GM12878 (cell line): ENCODE measurements at regions not wholly inside any gene's neighbourhood (a gene's known extent, or its start where the extent isn't known, plus 50 kb on each side); places are given as distances from the start of the nearest gene placed in this dataset.

Experiments used
- ATF7 ChIP-seq: fragments of 450-650 bp; IDR thresholded peaks from 2 replicates; pipeline ENCODE4 v1.6.1; 2016; ENCODE audit warnings: low read depth, mild to moderate bottlenecking
- BHLHE40 ChIP-seq, 2 experiments: fragments of 450-650 bp in 1 of 2; IDR thresholded peaks; 2 replicates each; pipeline ENCODE4 v1.6.1; 2011 to 2017; ENCODE audit warnings: low read depth in 2 of 2, borderline replicate concordance in 1 of 2, improper control_type of control experiment in 1 of 2, low read length in 1 of 2, mild to moderate bottlenecking in 1 of 2
- BRCA1 ChIP-seq: IDR thresholded peaks from 2 replicates; pipeline ENCODE4 v1.6.1; 2011; ENCODE audit warnings: low read depth, low read length, improper control_type of control experiment
- CUX1 ChIP-seq: IDR thresholded peaks from 2 replicates; pipeline ENCODE4 v1.6.1; 2012; ENCODE audit warnings: improper control_type of control experiment, low read depth, low read length; ENCODE audit not compliant: insufficient replicate concordance
- ESRRA ChIP-seq: IDR thresholded peaks from 2 replicates; pipeline ENCODE4 v1.6.1; 2012; ENCODE audit warnings: mild to moderate bottlenecking, low read length, improper control_type of control experiment
- EZH2 ChIP-seq: IDR thresholded peaks from 2 replicates; pipeline ENCODE4 v1.6.1; 2012; ENCODE audit warnings: low read depth, mild to moderate bottlenecking, control low read depth, inconsistent platforms, low read length, borderline replicate concordance; ENCODE audit not compliant: control insufficient read depth
- MEF2A ChIP-seq: IDR thresholded peaks from 2 replicates; pipeline ENCODE4 v1.6.1; 2011; ENCODE audit warnings: low read depth, mild to moderate bottlenecking, low read length, moderate library complexity; ENCODE audit not compliant: insufficient read depth
- MYB ChIP-seq: fragments of 150-350 bp; IDR thresholded peaks from 2 replicates; pipeline ENCODE4 v1.6.1; 2014; ENCODE audit warnings: mild to moderate bottlenecking, low read depth, low read length, borderline replicate concordance
- NR2F1 ChIP-seq: fragments of 450-650 bp; conservative IDR thresholded peaks from 2 replicates; pipeline ENCODE4 v1.6.1; 2017; ENCODE audit warnings: mild to moderate bottlenecking
- POLR2A ChIP-seq: IDR thresholded peaks from 2 replicates; pipeline ENCODE4 v1.6.1; 2011; ENCODE audit warnings: low read depth, mild to moderate bottlenecking, low read length
- RUNX3 ChIP-seq: IDR thresholded peaks from 2 replicates; pipeline ENCODE4 v1.6.1; 2012; ENCODE audit warnings: low read length, inconsistent platforms
- SIN3A ChIP-seq: IDR thresholded peaks from 2 replicates; pipeline ENCODE4 v1.6.1; 2012; ENCODE audit warnings: low read depth, low read length, improper control_type of control experiment
- SMAD1 ChIP-seq: fragments of 450-650 bp; IDR thresholded peaks from 2 replicates; pipeline ENCODE4 v1.6.1; 2018; ENCODE audit warnings: mild to moderate bottlenecking, low read depth; ENCODE audit not compliant: partially characterized antibody
- SMARCA5 ChIP-seq: fragments of 450-650 bp; IDR thresholded peaks from 2 replicates; pipeline ENCODE4 v1.6.1; 2017; ENCODE audit warnings: mild to moderate bottlenecking
- SREBF1 ChIP-seq: IDR thresholded peaks from 2 replicates; pipeline ENCODE4 v1.6.1; 2012; ENCODE audit warnings: mild to moderate bottlenecking, low read length
- SRF ChIP-seq, 2 experiments: IDR thresholded peaks; 2 replicates each; pipeline ENCODE4 v1.6.1; 2011; ENCODE audit warnings: low read depth in 2 of 2, low read length in 2 of 2, mild to moderate bottlenecking in 1 of 2, moderate library complexity in 1 of 2
- SUPT20H ChIP-seq: IDR thresholded peaks from 2 replicates; pipeline ENCODE4 v1.6.1; 2011; ENCODE audit warnings: low read depth, mild to moderate bottlenecking, low read length, moderate library complexity, borderline replicate concordance; ENCODE audit not compliant: control insufficient read depth
- SUZ12 ChIP-seq: fragments of 200-600 bp; sonication (generic); IDR thresholded peaks from one replicate; pipeline ENCODE4 v1.6.1; 2018; ENCODE audit warnings: antibody characterized with exemption, mild to moderate bottlenecking; ENCODE audit not compliant: unreplicated experiment
- WRNIP1 ChIP-seq: IDR thresholded peaks from 2 replicates; pipeline ENCODE4 v1.6.1; 2011; ENCODE audit warnings: low read depth, low read length, improper control_type of control experiment, borderline replicate concordance
- TF ChIP-seq, protein P1 (sequence below): fragments of 450-650 bp; IDR thresholded peaks from 2 replicates; pipeline ENCODE4 v1.6.1; 2017; ENCODE audit warnings: mild to moderate bottlenecking, low read depth, inconsistent platforms; ENCODE audit not compliant: poor library complexity, severe bottlenecking
- TF ChIP-seq, protein P2 (sequence below): fragments of 450-650 bp; IDR thresholded peaks from 2 replicates; pipeline ENCODE4 v1.6.1; 2017; ENCODE audit warnings: low read depth, mild to moderate bottlenecking, moderate library complexity

DNA sequence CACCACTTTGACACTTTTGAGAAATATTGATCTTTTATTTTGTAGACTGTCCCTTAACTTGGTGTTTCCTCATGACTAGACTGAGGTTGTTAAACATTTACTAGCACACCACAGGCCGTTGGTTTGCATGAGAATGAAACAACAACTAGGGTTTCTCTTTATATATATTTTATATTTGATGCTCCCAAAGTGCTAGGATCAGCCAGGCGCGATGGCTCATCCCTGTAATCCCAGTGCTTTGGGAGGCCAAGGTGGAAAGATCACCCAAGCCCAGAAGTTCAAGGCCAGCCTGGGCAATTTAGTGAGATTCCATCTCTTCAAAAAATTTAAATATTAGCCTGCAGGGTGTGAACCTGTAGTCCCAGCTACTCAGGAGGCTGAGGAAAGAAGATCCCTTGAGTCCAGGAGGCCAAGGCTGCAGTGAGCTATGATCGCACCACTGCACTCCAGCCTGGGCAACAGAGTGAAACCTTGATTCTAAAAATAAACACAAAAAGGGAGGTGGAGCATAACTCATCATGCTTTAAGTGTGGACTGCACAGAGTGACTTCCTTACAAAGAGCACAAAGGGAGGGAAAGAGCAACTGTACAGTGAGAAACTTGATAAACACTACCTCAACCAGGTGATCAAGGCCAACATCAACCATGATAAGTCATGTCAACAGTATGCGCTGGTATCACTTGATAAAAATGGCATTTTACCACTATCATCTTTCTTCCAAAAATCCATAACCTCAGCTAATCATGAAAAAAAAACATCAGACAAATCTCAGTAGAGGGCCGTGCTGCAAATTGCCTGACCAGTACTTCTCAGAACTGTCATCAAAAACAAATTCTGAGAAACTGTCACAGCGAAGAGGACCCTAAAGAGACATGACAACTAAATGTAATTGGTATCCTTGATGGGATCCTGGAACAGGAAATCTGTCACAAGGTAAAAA, 72.8 kb upstream of the ATF7IP2 start (continued):
- TF ChIP-seq SUPT20H, result no peak
- TF ChIP-seq SIN3A, result no peak
- peak; percentile 39; the same call in 1 of the 2 replicates for TF ChIP-seq RUNX3
- TF ChIP-seq SMAD1, result peak; percentile 37
- TF ChIP-seq ATF7, result peak; percentile 80
- TF ChIP-seq BHLHE40 (IDR thresholded peaks at IDR 0.05; ENCODE audit: borderline replicate concordance in 1 of 2, low read depth in 2 of 2, low read length in 1 of 2), result peak in 1 of 2 experiments; percentile 23; a peak in 1 of 4 replicates
- no peak for TF ChIP-seq SRF (IDR thresholded peaks at IDR 0.05; ENCODE audit: low read depth in 2 of 2, low read length in 2 of 2)
- no peak for TF ChIP-seq WRNIP1
- no peak for TF ChIP-seq SUZ12
- TF ChIP-seq NR2F1, result peak; percentile 77
- no peak for TF ChIP-seq EZH2
- TF ChIP-seq MYB, result no peak
- peak; percentile 87; the same call in 1 of the 2 replicates for TF ChIP-seq MEF2A
- TF ChIP-seq SREBF1, result no peak
- TF ChIP-seq CUX1, result peak; percentile 90
- TF ChIP-seq, protein P1, sequence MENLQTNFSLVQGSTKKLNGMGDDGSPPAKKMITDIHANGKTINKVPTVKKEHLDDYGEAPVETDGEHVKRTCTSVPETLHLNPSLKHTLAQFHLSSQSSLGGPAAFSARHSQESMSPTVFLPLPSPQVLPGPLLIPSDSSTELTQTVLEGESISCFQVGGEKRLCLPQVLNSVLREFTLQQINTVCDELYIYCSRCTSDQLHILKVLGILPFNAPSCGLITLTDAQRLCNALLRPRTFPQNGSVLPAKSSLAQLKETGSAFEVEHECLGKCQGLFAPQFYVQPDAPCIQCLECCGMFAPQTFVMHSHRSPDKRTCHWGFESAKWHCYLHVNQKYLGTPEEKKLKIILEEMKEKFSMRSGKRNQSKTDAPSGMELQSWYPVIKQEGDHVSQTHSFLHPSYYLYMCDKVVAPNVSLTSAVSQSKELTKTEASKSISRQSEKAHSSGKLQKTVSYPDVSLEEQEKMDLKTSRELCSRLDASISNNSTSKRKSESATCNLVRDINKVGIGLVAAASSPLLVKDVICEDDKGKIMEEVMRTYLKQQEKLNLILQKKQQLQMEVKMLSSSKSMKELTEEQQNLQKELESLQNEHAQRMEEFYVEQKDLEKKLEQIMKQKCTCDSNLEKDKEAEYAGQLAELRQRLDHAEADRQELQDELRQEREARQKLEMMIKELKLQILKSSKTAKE, result peak; percentile 86
- TF ChIP-seq SMARCA5, result peak; percentile 72
- no peak for TF ChIP-seq ESRRA
- TF ChIP-seq POLR2A, result no peak
- TF ChIP-seq, protein P2, sequence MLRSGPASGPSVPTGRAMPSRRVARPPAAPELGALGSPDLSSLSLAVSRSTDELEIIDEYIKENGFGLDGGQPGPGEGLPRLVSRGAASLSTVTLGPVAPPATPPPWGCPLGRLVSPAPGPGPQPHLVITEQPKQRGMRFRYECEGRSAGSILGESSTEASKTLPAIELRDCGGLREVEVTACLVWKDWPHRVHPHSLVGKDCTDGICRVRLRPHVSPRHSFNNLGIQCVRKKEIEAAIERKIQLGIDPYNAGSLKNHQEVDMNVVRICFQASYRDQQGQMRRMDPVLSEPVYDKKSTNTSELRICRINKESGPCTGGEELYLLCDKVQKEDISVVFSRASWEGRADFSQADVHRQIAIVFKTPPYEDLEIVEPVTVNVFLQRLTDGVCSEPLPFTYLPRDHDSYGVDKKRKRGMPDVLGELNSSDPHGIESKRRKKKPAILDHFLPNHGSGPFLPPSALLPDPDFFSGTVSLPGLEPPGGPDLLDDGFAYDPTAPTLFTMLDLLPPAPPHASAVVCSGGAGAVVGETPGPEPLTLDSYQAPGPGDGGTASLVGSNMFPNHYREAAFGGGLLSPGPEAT, result peak; percentile 90
- TF ChIP-seq BRCA1, result no peak
